ENCODE measurements at regions not wholly inside any gene's neighbourhood (a gene's known extent, or its start where the extent isn't known, plus 50 kb on each side); places are given as distances from the start of the nearest gene placed in this dataset.

DNA sequence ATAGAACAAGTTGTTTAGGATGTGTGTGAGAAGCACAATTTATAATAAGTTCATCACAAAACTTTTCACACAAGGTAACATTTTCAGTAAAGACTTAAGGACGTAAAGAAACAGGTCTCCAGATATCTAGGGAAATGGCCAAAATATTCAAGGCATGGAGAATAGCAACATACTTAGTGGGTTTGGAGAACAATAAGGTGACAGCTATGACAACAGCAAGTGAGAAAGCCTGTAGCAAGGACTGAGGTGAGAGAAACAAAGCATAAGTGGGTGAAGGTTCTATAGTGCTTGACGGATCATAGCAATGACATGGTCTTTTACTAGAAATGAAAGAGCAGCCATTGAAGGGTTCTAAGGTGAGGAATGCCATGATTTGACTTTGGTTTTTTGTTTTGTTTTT, 1337.3 kb downstream of the PCDH18 start:
- Histone ChIP-seq H3K4me3 (ENCODE audit: low read length) (no peak overlapping the region), H3K36me3 (ENCODE audit: control insufficient read depth, insufficient read depth, low read length) (no peaks in the 10 kb centered on the region), H3K4me1 (ENCODE audit: control insufficient read depth, insufficient read depth, low read length) (no peaks in the 10 kb centered on the region), H3K9me3 (ENCODE audit: control insufficient read depth, insufficient read depth, low read length) (no peaks in the 10 kb centered on the region), H3K27ac (ENCODE audit: low read length) (no peak overlapping the region), H3K27me3 (ENCODE audit: control insufficient read depth, insufficient read depth, low read length) (no peaks in the 10 kb centered on the region)
- intact Hi-C loops (cut with micrococcal nuclease) = no loop called here
- H3K36me3 Mint-ChIP-seq = no peaks in the 10 kb centered on the region
- H3K4me1 Mint-ChIP-seq = no peaks in the 10 kb centered on the region
- WGBS (ENCODE audit: insufficient coverage) = 93% methylated on average over 2 of the region's 2 CpGs
- H3K4me3 Mint-ChIP-seq = no peak overlapping the region
- TF ChIP-seq, protein P1, sequence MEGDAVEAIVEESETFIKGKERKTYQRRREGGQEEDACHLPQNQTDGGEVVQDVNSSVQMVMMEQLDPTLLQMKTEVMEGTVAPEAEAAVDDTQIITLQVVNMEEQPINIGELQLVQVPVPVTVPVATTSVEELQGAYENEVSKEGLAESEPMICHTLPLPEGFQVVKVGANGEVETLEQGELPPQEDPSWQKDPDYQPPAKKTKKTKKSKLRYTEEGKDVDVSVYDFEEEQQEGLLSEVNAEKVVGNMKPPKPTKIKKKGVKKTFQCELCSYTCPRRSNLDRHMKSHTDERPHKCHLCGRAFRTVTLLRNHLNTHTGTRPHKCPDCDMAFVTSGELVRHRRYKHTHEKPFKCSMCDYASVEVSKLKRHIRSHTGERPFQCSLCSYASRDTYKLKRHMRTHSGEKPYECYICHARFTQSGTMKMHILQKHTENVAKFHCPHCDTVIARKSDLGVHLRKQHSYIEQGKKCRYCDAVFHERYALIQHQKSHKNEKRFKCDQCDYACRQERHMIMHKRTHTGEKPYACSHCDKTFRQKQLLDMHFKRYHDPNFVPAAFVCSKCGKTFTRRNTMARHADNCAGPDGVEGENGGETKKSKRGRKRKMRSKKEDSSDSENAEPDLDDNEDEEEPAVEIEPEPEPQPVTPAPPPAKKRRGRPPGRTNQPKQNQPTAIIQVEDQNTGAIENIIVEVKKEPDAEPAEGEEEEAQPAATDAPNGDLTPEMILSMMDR (IDR thresholded peaks at IDR 0.05) = no peak
- DNase-seq = no peak
- H3K27ac Mint-ChIP-seq = no peak overlapping the region
- ATAC-seq = no peak
- H3K9me3 Mint-ChIP-seq = peaks cover 6 to 11% of the 10 kb centered on the region in 2 donors
- H3K27me3 Mint-ChIP-seq (ENCODE audit: low read depth in 2 of 2) = no peaks in the 10 kb centered on the region

DNA sequence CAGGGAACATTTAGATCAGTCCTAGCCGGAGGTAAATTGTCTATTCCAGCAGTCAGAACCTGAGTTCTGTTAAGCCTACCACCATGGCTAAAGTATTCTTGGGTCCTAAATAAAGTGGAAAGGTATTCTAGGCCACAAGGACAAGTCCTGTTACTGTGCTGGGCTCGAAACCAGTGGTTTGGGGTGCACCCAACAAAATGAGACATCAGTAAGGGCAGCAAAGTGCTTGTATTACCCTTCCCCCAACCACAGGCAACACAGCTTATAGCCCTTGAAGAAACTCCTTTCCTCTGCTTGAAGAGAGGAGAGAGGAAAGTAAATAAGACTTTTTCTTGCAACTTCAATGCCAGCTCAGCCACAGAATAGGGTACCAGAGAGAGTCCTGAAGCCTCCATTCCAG, 1345.6 kb downstream of the PCDH18 start:
- no peak for DNase-seq

DNA sequence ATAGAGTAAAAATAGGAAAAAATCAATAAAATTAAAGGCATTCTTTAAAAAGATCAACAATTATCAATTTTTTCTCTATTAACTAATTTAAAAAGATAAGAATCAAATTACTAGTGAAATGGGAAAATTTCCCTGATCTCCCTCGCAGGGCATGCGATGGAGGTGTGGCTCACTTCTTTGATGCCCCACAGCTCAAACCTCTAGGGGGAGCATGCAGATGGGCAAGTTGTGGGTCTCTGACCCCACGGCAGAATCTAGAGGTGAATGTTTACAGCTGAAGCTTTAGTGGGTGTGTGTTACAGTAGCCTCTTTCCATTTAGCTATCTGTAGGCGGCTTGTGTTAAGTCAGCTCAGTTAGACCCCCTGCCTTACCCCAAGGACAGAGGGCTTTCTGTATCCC, 1348.8 kb downstream of the PCDH18 start:
- H3K27ac Mint-ChIP-seq = no peak overlapping the region
- intact Hi-C loops (cut with micrococcal nuclease) = no loop called here
- H3K4me1 Mint-ChIP-seq = no peaks in the 10 kb centered on the region
- Histone ChIP-seq H3K4me3 (ENCODE audit: low read length) (no peak overlapping the region), H3K9me3 (ENCODE audit: control insufficient read depth, insufficient read depth, low read length) (peaks cover 12% of the 10 kb centered on the region), H3K4me1 (ENCODE audit: control insufficient read depth, insufficient read depth, low read length) (no peaks in the 10 kb centered on the region), H3K27me3 (ENCODE audit: control insufficient read depth, insufficient read depth, low read length) (no peaks in the 10 kb centered on the region), H3K27ac (ENCODE audit: low read length) (no peak overlapping the region), H3K36me3 (ENCODE audit: control insufficient read depth, insufficient read depth, low read length) (no peaks in the 10 kb centered on the region)
- TF ChIP-seq, protein P1 (IDR thresholded peaks at IDR 0.05) = no peak
- peaks cover 6% of the 10 kb centered on the region for H3K36me3 Mint-ChIP-seq
- DNase-seq = no peak
- WGBS (ENCODE audit: insufficient coverage) = 89% methylated on average over 4 of the region's 4 CpGs
- H3K9me3 Mint-ChIP-seq = peaks cover 11 to 12% of the 10 kb centered on the region in 2 donors
- H3K27me3 Mint-ChIP-seq (ENCODE audit: low read depth in 2 of 2) = no peaks in the 10 kb centered on the region
- no peak overlapping the region for H3K4me3 Mint-ChIP-seq
- ATAC-seq = no peak

More for the DNA sequence above, 1345.6 kb downstream of the PCDH18 start:
- Histone ChIP-seq H3K36me3 (ENCODE audit: control insufficient read depth, insufficient read depth, low read length) (no peaks in the 10 kb centered on the region), H3K27me3 (ENCODE audit: control insufficient read depth, insufficient read depth, low read length) (no peaks in the 10 kb centered on the region), H3K4me1 (ENCODE audit: control insufficient read depth, insufficient read depth, low read length) (no peaks in the 10 kb centered on the region), H3K4me3 (ENCODE audit: low read length) (no peak overlapping the region), H3K27ac (ENCODE audit: low read length) (no peak overlapping the region), H3K9me3 (ENCODE audit: control insufficient read depth, insufficient read depth, low read length) (peaks cover 12% of the 10 kb centered on the region)
- no peaks in the 10 kb centered on the region for H3K4me1 Mint-ChIP-seq
- intact Hi-C loops (cut with micrococcal nuclease) = no loop called here
- H3K4me3 Mint-ChIP-seq = no peak overlapping the region
- no peaks in the 10 kb centered on the region for H3K27me3 Mint-ChIP-seq (ENCODE audit: low read depth in 2 of 2)
- peaks cover 12 to 17% of the 10 kb centered on the region in 2 donors for H3K9me3 Mint-ChIP-seq
- 53% methylated on average over 2 of the region's 2 CpGs for WGBS (ENCODE audit: insufficient coverage)
- TF ChIP-seq, protein P1 (IDR thresholded peaks at IDR 0.05) = no peak
- peaks cover 6% of the 10 kb centered on the region for H3K36me3 Mint-ChIP-seq
- no peak overlapping the region for H3K27ac Mint-ChIP-seq
- no peak for ATAC-seq

DNA sequence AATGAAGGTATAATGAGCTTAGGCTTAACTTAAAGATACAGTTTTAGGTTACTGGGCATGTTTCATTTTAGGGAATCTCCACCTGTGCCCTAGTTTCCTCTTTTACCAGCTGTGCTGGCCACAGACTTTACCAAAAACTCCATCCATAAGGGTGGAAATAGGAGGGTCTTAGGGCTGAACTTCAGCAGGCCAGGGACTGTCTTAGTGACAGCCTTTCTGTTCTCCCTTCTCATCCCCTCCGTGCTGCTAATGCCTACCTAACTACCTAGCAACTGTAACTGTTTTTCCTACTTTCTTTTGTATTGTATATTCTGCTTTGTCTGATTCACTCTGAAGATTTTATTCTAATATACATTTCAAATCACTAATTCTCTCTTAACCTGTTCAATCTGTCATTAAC, 1375.3 kb downstream of the PCDH18 start:
- intact Hi-C loops (cut with micrococcal nuclease) = no loop called here
- Histone ChIP-seq H3K27me3 (ENCODE audit: control insufficient read depth, insufficient read depth, low read length) (no peaks in the 10 kb centered on the region), H3K27ac (ENCODE audit: low read length) (no peak overlapping the region), H3K4me1 (ENCODE audit: control insufficient read depth, insufficient read depth, low read length) (no peaks in the 10 kb centered on the region), H3K36me3 (ENCODE audit: control insufficient read depth, insufficient read depth, low read length) (no peaks in the 10 kb centered on the region), H3K4me3 (ENCODE audit: low read length) (no peak overlapping the region), H3K9me3 (ENCODE audit: control insufficient read depth, insufficient read depth, low read length) (peaks cover 10% of the 10 kb centered on the region)
- no peaks in the 10 kb centered on the region for H3K27me3 Mint-ChIP-seq (ENCODE audit: low read depth in 2 of 2)
- no peak overlapping the region for H3K4me3 Mint-ChIP-seq
- H3K27ac Mint-ChIP-seq = no peak overlapping the region
- H3K36me3 Mint-ChIP-seq = no peaks in the 10 kb centered on the region
- TF ChIP-seq, protein P1 (IDR thresholded peaks at IDR 0.05) = no peak
- peaks cover 5 to 10% of the 10 kb centered on the region in 2 donors for H3K9me3 Mint-ChIP-seq
- DNase-seq (no peak), ATAC-seq (no peak)
- H3K4me1 Mint-ChIP-seq = no peaks in the 10 kb centered on the region
- WGBS (ENCODE audit: insufficient coverage) = no CpG with 5 or more reads among the region's 1 CpG

All from natural killer cell (primary cell).